ENCODE measurements at regions not wholly inside any gene's neighbourhood (a gene's known extent, or its start where the extent isn't known, plus 50 kb on each side); places are given as distances from the start of the nearest gene placed in this dataset.

GRCh38 chr10:104505521-104506042, 135.5 kb upstream of the SORCS3 start:
- Histone ChIP-seq H3K9ac (ENCODE audit: low read depth, low read length) (no peak overlapping the region), H3K27me3 (ENCODE audit: insufficient read depth, low read length, poor library complexity) (peaks cover 15% of the 10 kb centered on the region), H3K4me3 (ENCODE audit: low read depth in 1 of 2, low read length in 2 of 2) (no peak overlapping the region), H3K27ac (ENCODE audit: low read length) (no peak overlapping the region), H3K36me3 (ENCODE audit: insufficient read depth, low read length) (no peaks in the 10 kb centered on the region), H3K4me1 (ENCODE audit: insufficient read depth, low read length) (no peaks in the 10 kb centered on the region), H3K4me2 (ENCODE audit: insufficient read depth, low read length) (no peak overlapping the region), H2AFZ (ENCODE audit: low read depth, low read length) (no peak overlapping the region), H3K9me3 (ENCODE audit: insufficient read depth, low read length, severe bottlenecking) (no peaks in the 10 kb centered on the region), H3K79me2 (ENCODE audit: insufficient read depth, low read length) (no peaks in the 10 kb centered on the region), H4K20me1 (ENCODE audit: insufficient read depth, low read length) (no peaks in the 10 kb centered on the region; the same call in 1 of the 2 replicates)
- no peak for ATAC-seq (ENCODE audit: insufficient read depth, low read depth)
- TF ChIP-seq CTCF (IDR thresholded peaks at IDR 0.05; ENCODE audit: borderline replicate concordance, extremely low read depth, low read length, poor library complexity, severe bottlenecking) (no peak), EZH2 (IDR thresholded peaks at IDR 0.05; ENCODE audit: borderline replicate concordance, low read depth, low read length, severe bottlenecking) (no peak)
- DNase-seq, result no peak

GRCh38 chr10:104509981-104510380, 131.1 kb upstream of the SORCS3 start:
- H3K9ac ChIP-seq (ENCODE audit: low read depth, low read length), result no peak overlapping the region
- no peak overlapping the region for H3K4me3 ChIP-seq (ENCODE audit: low read depth in 1 of 2, low read length in 2 of 2)
- DNase-seq (no peak), ATAC-seq (ENCODE audit: insufficient read depth, low read depth) (no peak)
- TF ChIP-seq CTCF (IDR thresholded peaks at IDR 0.05; ENCODE audit: borderline replicate concordance, extremely low read depth, low read length, poor library complexity, severe bottlenecking), result no peak
- no peak for TF ChIP-seq EZH2 (IDR thresholded peaks at IDR 0.05; ENCODE audit: borderline replicate concordance, low read depth, low read length, severe bottlenecking)
- peaks cover 8% of the 10 kb centered on the region for H3K27me3 ChIP-seq (ENCODE audit: insufficient read depth, low read length, poor library complexity)
- no peak overlapping the region for H2AFZ ChIP-seq (ENCODE audit: low read depth, low read length)
- H3K4me2 ChIP-seq (ENCODE audit: insufficient read depth, low read length), result no peak overlapping the region
- no peaks in the 10 kb centered on the region for H3K4me1 ChIP-seq (ENCODE audit: insufficient read depth, low read length)
- no peaks in the 10 kb centered on the region; the same call in 1 of the 2 replicates for H4K20me1 ChIP-seq (ENCODE audit: insufficient read depth, low read length)
- H3K36me3 ChIP-seq (ENCODE audit: insufficient read depth, low read length), result no peaks in the 10 kb centered on the region
- H3K9me3 ChIP-seq (ENCODE audit: insufficient read depth, low read length, severe bottlenecking), result no peaks in the 10 kb centered on the region
- no peaks in the 10 kb centered on the region for H3K79me2 ChIP-seq (ENCODE audit: insufficient read depth, low read length)
- H3K27ac ChIP-seq (ENCODE audit: low read length), result no peak overlapping the region

- Histone ChIP-seq H3K4me3 (ENCODE audit: low read depth in 1 of 2, low read length in 2 of 2) (no peak overlapping the region), H3K27ac (ENCODE audit: low read length) (no peak overlapping the region), H3K9ac (ENCODE audit: low read depth, low read length) (no peak overlapping the region), H3K9me3 (ENCODE audit: insufficient read depth, low read length, severe bottlenecking) (no peaks in the 10 kb centered on the region), H2AFZ (ENCODE audit: low read depth, low read length) (no peak overlapping the region), H3K36me3 (ENCODE audit: insufficient read depth, low read length) (no peaks in the 10 kb centered on the region), H3K4me2 (ENCODE audit: insufficient read depth, low read length) (no peak overlapping the region), H3K4me1 (ENCODE audit: insufficient read depth, low read length) (no peaks in the 10 kb centered on the region), H3K27me3 (ENCODE audit: insufficient read depth, low read length, poor library complexity) (peaks cover 8% of the 10 kb centered on the region), H4K20me1 (ENCODE audit: insufficient read depth, low read length) (no peaks in the 10 kb centered on the region; the same call in 1 of the 2 replicates), H3K79me2 (ENCODE audit: insufficient read depth, low read length) (no peaks in the 10 kb centered on the region)
- ATAC-seq (ENCODE audit: insufficient read depth, low read depth) (no peak), DNase-seq (no peak)
- TF ChIP-seq EZH2 (IDR thresholded peaks at IDR 0.05; ENCODE audit: borderline replicate concordance, low read depth, low read length, severe bottlenecking), result no peak
- TF ChIP-seq CTCF (IDR thresholded peaks at IDR 0.05; ENCODE audit: borderline replicate concordance, extremely low read depth, low read length, poor library complexity, severe bottlenecking), result no peak
These were observed 130.4 kb upstream of the SORCS3 start for GRCh38 chr10:104510644-104511043.
